GM12873 (cell line): ENCODE measurements at regions not wholly inside any gene's neighbourhood (a gene's known extent, or its start where the extent isn't known, plus 50 kb on each side); places are given as distances from the start of the nearest gene placed in this dataset.

Experiments used
- TF ChIP-seq, protein P1 (sequence below): IDR thresholded peaks from 2 replicates; pipeline ENCODE4 v1.5.1; 2012; ENCODE audit warnings: low read depth, mild to moderate bottlenecking, moderate library complexity, low read length, control low read depth; ENCODE audit not compliant: insufficient read depth; ENCODE audit errors: missing control alignments

DNA sequence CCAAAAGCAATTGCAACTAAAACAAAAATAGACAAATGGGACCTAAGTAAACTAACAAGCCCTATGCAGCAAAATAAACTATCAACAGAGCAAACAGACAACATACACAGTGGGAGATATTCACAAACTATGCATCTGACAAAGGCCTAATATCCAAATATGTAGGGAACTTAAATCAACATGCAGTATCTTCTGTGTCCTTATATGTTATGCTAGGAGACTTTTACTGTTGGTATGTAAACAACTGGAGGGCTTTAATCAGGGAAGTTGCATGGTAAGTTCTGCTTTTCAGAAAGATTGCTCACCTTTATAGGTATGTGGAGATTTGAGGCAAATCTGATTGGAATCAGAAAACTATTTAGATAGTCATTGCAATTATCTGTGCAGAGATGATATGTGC, 461.2 kb upstream of the RIOK2 start:
- TF ChIP-seq, protein P1, sequence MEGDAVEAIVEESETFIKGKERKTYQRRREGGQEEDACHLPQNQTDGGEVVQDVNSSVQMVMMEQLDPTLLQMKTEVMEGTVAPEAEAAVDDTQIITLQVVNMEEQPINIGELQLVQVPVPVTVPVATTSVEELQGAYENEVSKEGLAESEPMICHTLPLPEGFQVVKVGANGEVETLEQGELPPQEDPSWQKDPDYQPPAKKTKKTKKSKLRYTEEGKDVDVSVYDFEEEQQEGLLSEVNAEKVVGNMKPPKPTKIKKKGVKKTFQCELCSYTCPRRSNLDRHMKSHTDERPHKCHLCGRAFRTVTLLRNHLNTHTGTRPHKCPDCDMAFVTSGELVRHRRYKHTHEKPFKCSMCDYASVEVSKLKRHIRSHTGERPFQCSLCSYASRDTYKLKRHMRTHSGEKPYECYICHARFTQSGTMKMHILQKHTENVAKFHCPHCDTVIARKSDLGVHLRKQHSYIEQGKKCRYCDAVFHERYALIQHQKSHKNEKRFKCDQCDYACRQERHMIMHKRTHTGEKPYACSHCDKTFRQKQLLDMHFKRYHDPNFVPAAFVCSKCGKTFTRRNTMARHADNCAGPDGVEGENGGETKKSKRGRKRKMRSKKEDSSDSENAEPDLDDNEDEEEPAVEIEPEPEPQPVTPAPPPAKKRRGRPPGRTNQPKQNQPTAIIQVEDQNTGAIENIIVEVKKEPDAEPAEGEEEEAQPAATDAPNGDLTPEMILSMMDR: no peak

DNA sequence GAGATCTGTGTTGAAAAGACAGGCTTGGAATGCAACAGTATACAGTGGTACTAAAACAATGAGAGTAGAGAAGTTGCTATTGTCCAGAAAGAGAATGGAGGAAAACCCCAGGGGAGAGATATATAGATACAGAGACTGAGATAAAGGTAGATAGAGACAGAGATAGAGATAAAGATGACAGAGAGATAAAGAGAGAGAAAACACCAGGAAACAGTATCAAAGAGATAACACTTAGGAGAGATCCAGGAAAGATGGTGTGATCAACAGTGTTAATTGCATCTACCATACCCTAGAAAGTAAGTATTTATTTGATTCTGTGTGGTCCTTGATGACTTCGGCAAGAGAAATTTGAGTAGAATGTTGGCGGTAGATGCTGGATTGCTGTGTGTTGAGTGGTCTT, 461.8 kb upstream of the RIOK2 start:
- TF ChIP-seq, protein P1: no peak

DNA sequence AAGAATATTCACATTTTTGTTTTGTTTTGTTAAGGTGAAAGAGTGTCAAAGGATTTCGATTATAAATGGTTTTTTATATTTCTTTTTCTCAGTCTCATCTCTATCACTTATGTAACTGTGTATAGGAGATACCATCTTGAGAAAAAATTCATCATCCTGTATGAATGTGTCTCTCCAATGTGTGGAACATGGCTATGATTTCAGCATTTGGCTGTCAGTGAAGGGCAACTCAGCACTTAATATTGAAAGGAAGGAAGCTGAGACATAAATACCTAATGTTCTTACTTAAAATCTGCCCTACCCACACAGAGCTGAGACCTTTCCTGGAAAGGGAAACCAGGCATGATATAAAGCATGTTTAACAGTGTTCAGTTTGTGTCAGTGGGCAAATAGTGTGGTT, 474.2 kb upstream of the RIOK2 start:
- TF ChIP-seq, protein P1: no peak

GRCh38 chr5:97658116-97658900, 475.3 kb upstream of the RIOK2 start:
- TF ChIP-seq, protein P1: no peak

DNA sequence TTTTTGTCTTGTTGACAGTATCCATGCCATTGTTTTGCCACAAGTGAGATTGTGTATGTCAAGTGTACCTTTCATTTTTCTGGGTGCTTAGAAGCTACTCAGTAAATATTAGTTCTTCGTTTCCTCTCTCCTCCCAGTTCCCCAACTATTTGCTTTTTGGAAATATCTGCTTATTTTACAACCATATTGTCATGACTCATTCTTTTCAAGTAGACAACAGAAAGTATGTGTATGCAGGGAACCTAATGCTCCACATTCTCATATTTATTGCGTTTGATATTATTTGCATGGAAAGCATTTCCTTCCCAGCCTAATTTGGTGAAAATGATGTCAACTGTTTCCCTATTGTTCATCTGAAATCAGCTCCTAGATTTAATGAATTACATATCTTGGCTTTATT, 483.7 kb upstream of the RIOK2 start:
- TF ChIP-seq, protein P1: no peak

DNA sequence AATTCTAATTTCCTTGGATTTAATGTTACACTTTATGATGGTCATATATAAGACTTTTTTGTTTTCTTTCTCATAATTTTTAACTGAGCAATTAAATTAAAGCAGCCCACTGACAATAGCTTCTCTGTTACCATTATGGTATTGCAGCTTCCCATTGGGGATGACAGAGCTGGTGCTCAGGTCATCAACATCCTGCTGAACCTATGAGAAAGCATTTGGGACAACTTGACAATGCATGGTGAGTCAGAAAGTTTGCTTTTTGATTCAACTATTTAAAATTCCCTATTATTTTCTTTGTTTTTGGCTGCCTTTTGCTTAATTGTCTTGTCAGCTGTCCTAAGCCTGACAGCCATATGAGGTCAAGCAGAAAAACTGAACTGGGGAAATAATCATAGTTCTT, 487.4 kb upstream of the RIOK2 start:
- TF ChIP-seq, protein P1: no peak

GRCh38 chr5:97676608-97677007, 493.6 kb upstream of the RIOK2 start:
- TF ChIP-seq, protein P1: no peak
